Stimulated activated memory B cell treated with anti-CD40 and anti-IgM and Interleukin-4, amounts not matched to agents 10 μg/mL and 1 μg/mL and 100 μg/mL, for 72 hours (primary cell): ENCODE measurements at regions not wholly inside any gene's neighbourhood (a gene's known extent, or its start where the extent isn't known, plus 50 kb on each side); places are given as distances from the start of the nearest gene placed in this dataset.
A peak's percentile ranks its signal among the peaks of the same experiment; 100 is the strongest.
"Not testable (repeated sequence)": the region's sequence is repeated elsewhere in the genome, so short reads cannot be mapped to it uniquely, and the experiment has no call there.

Experiments
- ATAC-seq: fragments of 150-1000 bp; cut with Tn5 transposase; 2 replicates; pipeline ENCODE4 v1.10.0; 2021
- H3K27ac Mint-ChIP-seq: one replicate; pipeline ENCODE4 v1.8.0; 2022; ENCODE audit warnings: mild to moderate bottlenecking, mixed read lengths
- H3K27me3 Mint-ChIP-seq: one replicate; pipeline ENCODE4 v1.8.0; 2022; ENCODE audit warnings: mixed read lengths
- H3K36me3 Mint-ChIP-seq: one replicate; pipeline ENCODE4 v1.8.0; 2022; ENCODE audit warnings: mixed read lengths
- H3K4me1 Mint-ChIP-seq: one replicate; pipeline ENCODE4 v1.8.0; 2022; ENCODE audit warnings: mixed read lengths
- H3K4me3 Mint-ChIP-seq: one replicate; pipeline ENCODE4 v1.8.0; 2022; ENCODE audit warnings: mild to moderate bottlenecking, moderate library complexity, mixed read lengths
- H3K9me3 Mint-ChIP-seq: one replicate; pipeline ENCODE4 v1.8.0; 2022; ENCODE audit warnings: mixed read lengths

GRCh38 chrY:20042993-20043392 lies 298.5 kb upstream of the KDM5D start:
- H3K36me3 Mint-ChIP-seq = no peaks in the 10 kb centered on the region
- H3K9me3 Mint-ChIP-seq = peaks cover 2% of the 10 kb centered on the region
- H3K27me3 Mint-ChIP-seq = no peaks in the 10 kb centered on the region
- ATAC-seq = no peak
- no peak overlapping the region for H3K27ac Mint-ChIP-seq
- no peak overlapping the region for H3K4me3 Mint-ChIP-seq
- no peaks in the 10 kb centered on the region for H3K4me1 Mint-ChIP-seq

- no peak overlapping the region for H3K4me3 Mint-ChIP-seq
- no peaks in the 10 kb centered on the region for H3K4me1 Mint-ChIP-seq
- no peaks in the 10 kb centered on the region for H3K27me3 Mint-ChIP-seq
- H3K9me3 Mint-ChIP-seq = peaks cover 3% of the 10 kb centered on the region
- H3K36me3 Mint-ChIP-seq = no peaks in the 10 kb centered on the region
- H3K27ac Mint-ChIP-seq = no peak overlapping the region
- ATAC-seq = no peak
These were observed 281.1 kb upstream of the KDM5D start for GRCh38 chrY:20025676-20026075.

- H3K36me3 Mint-ChIP-seq, ATAC-seq, H3K27ac Mint-ChIP-seq, H3K4me3 Mint-ChIP-seq, H3K27me3 Mint-ChIP-seq, H3K9me3 Mint-ChIP-seq, H3K4me1 Mint-ChIP-seq: not testable (repeated sequence)
These were observed 248.9 kb upstream of the KDM5D start for GRCh38 chrY:19993410-19993809.

- H3K27ac Mint-ChIP-seq = no peak overlapping the region
- ATAC-seq = no peak
- no peaks in the 10 kb centered on the region for H3K36me3 Mint-ChIP-seq
- H3K27me3 Mint-ChIP-seq = no peaks in the 10 kb centered on the region
- no peaks in the 10 kb centered on the region for H3K4me1 Mint-ChIP-seq
- peaks cover 2% of the 10 kb centered on the region for H3K9me3 Mint-ChIP-seq
- H3K4me3 Mint-ChIP-seq = no peak overlapping the region
These were observed 228.5 kb upstream of the KDM5D start for GRCh38 chrY:19973012-19973411.

- ATAC-seq = no peak
- no peaks in the 10 kb centered on the region for H3K9me3 Mint-ChIP-seq
- peaks cover 6% of the 10 kb centered on the region for H3K4me1 Mint-ChIP-seq
- no peaks in the 10 kb centered on the region for H3K27me3 Mint-ChIP-seq
- no peak overlapping the region for H3K4me3 Mint-ChIP-seq
- H3K36me3 Mint-ChIP-seq = no peaks in the 10 kb centered on the region
- no peak overlapping the region for H3K27ac Mint-ChIP-seq
These were observed 203.2 kb upstream of the KDM5D start for GRCh38 chrY:19947702-19948101.

GRCh38 chrY:19899011-19899410 lies 154.5 kb upstream of the KDM5D start:
- Mint-ChIP-seq H3K27me3 (peaks cover 4% of the 10 kb centered on the region), H3K4me3 (no peak overlapping the region), H3K4me1 (no peaks in the 10 kb centered on the region), H3K9me3 (no peaks in the 10 kb centered on the region), H3K36me3 (no peaks in the 10 kb centered on the region), H3K27ac (no peak overlapping the region)
- ATAC-seq = no peak

GRCh38 chrY:19892076-19892964 lies 147.8 kb upstream of the KDM5D start:
- no peak for ATAC-seq
- no peaks in the 10 kb centered on the region for H3K4me1 Mint-ChIP-seq
- no peak overlapping the region for H3K27ac Mint-ChIP-seq
- no peaks in the 10 kb centered on the region for H3K36me3 Mint-ChIP-seq
- H3K9me3 Mint-ChIP-seq = no peaks in the 10 kb centered on the region
- peaks cover 9% of the 10 kb centered on the region for H3K27me3 Mint-ChIP-seq
- H3K4me3 Mint-ChIP-seq = no peak overlapping the region

- H3K27ac Mint-ChIP-seq = no peak overlapping the region
- H3K4me1 Mint-ChIP-seq = no peaks in the 10 kb centered on the region
- H3K9me3 Mint-ChIP-seq = no peaks in the 10 kb centered on the region
- no peak for ATAC-seq
- H3K36me3 Mint-ChIP-seq = no peaks in the 10 kb centered on the region
- H3K4me3 Mint-ChIP-seq = no peak overlapping the region
- no peaks in the 10 kb centered on the region for H3K27me3 Mint-ChIP-seq
These were observed 137.6 kb upstream of the KDM5D start for GRCh38 chrY:19882145-19882544.

GRCh38 chrY:19869715-19870114 lies 125.2 kb upstream of the KDM5D start:
- Mint-ChIP-seq H3K4me3 (peak overlapping the region; percentile 58), H3K9me3 (no peaks in the 10 kb centered on the region), H3K4me1 (no peaks in the 10 kb centered on the region)

GRCh38 chrY:19869281-19869680 lies 124.8 kb upstream of the KDM5D start:
- Mint-ChIP-seq H3K9me3 (no peaks in the 10 kb centered on the region), H3K4me3 (peak overlapping the region; percentile 58), H3K27ac (no peak overlapping the region), H3K4me1 (no peaks in the 10 kb centered on the region), H3K27me3 (no peaks in the 10 kb centered on the region), H3K36me3 (no peaks in the 10 kb centered on the region)
- ATAC-seq = no peak

More at GRCh38 chrY:19869715-19870114, 125.2 kb upstream of the KDM5D start:
- Mint-ChIP-seq H3K27ac (no peak overlapping the region), H3K36me3 (no peaks in the 10 kb centered on the region), H3K27me3 (no peaks in the 10 kb centered on the region)
- ATAC-seq = no peak

GRCh38 chrY:19868647-19869046 lies 124.1 kb upstream of the KDM5D start:
- Mint-ChIP-seq H3K4me3 (no peak overlapping the region), H3K4me1 (no peaks in the 10 kb centered on the region), H3K36me3 (no peaks in the 10 kb centered on the region), H3K27me3 (no peaks in the 10 kb centered on the region), H3K9me3 (no peaks in the 10 kb centered on the region), H3K27ac (no peak overlapping the region)
- ATAC-seq = no peak

- no peaks in the 10 kb centered on the region for H3K27me3 Mint-ChIP-seq
- H3K4me3 Mint-ChIP-seq = no peak overlapping the region
- no peaks in the 10 kb centered on the region for H3K36me3 Mint-ChIP-seq
- no peak for ATAC-seq
- no peak overlapping the region for H3K27ac Mint-ChIP-seq
- H3K4me1 Mint-ChIP-seq = no peaks in the 10 kb centered on the region
- peaks cover 6% of the 10 kb centered on the region for H3K9me3 Mint-ChIP-seq
These were observed 112.1 kb upstream of the KDM5D start for GRCh38 chrY:19856474-19857135.

GRCh38 chrY:19842972-19843371 lies 98.4 kb upstream of the KDM5D start:
- Mint-ChIP-seq H3K4me1 (no peaks in the 10 kb centered on the region), H3K27ac (no peak overlapping the region), H3K27me3 (no peaks in the 10 kb centered on the region), H3K9me3 (peaks cover 3% of the 10 kb centered on the region), H3K36me3 (no peaks in the 10 kb centered on the region), H3K4me3 (no peak overlapping the region)
- no peak for ATAC-seq

- Mint-ChIP-seq H3K27ac (no peak overlapping the region), H3K36me3 (no peaks in the 10 kb centered on the region), H3K9me3 (no peaks in the 10 kb centered on the region), H3K4me1 (no peaks in the 10 kb centered on the region), H3K27me3 (no peaks in the 10 kb centered on the region), H3K4me3 (no peak overlapping the region)
- ATAC-seq = no peak
These were observed 79.6 kb upstream of the KDM5D start for GRCh38 chrY:19824136-19824535.

GRCh38 chrY:19818546-19818945 lies 74.0 kb upstream of the KDM5D start:
- peaks cover 15% of the 10 kb centered on the region for H3K27me3 Mint-ChIP-seq
- H3K27ac Mint-ChIP-seq = no peak overlapping the region
- H3K4me3 Mint-ChIP-seq = no peak overlapping the region
- no peak for ATAC-seq
- H3K9me3 Mint-ChIP-seq = no peaks in the 10 kb centered on the region
- H3K4me1 Mint-ChIP-seq = peaks cover 16% of the 10 kb centered on the region
- H3K36me3 Mint-ChIP-seq = no peaks in the 10 kb centered on the region

- ATAC-seq = no peak
- H3K9me3 Mint-ChIP-seq = no peaks in the 10 kb centered on the region
These were observed 72.4 kb upstream of the KDM5D start for GRCh38 chrY:19816920-19817319.

More at GRCh38 chrY:19816920-19817319, 72.4 kb upstream of the KDM5D start:
- H3K4me1 Mint-ChIP-seq = peaks cover 16% of the 10 kb centered on the region
- H3K27me3 Mint-ChIP-seq = peaks cover 15% of the 10 kb centered on the region
- no peak overlapping the region for H3K27ac Mint-ChIP-seq
- H3K36me3 Mint-ChIP-seq = no peaks in the 10 kb centered on the region
- H3K4me3 Mint-ChIP-seq = peak overlapping the region; percentile 36
